HCT116 (cell line): ENCODE measurements at regions not wholly inside any gene's neighbourhood (a gene's known extent, or its start where the extent isn't known, plus 50 kb on each side); places are given as distances from the start of the nearest gene placed in this dataset.
"Not testable (repeated sequence)": the region's sequence is repeated elsewhere in the genome, so short reads cannot be mapped to it uniquely, and the experiment has no call there.

ENCODE experiments used
- ATAC-seq: fragments of 200-7000 bp; cut with Tn5 transposase; 2 replicates; pipeline ENCODE4 v1.9.1; 2020; ENCODE audit warnings: mild to moderate bottlenecking, moderate library complexity
- BruUV-seq: library from RNA; stranded (reverse); fragments of 400-500 nt; replicated peaks from 2 replicates; lab custom pipeline; 2021; lab: Mats Ljungman, UMichigan
- CTCF ChIA-PET: fragments of 300-600 bp; sonication (Branson Sonifier 250); formaldehyde crosslinking; loops from one replicate; lab custom pipeline; 2021; ENCODE audit warnings: antibody characterized with exemption; lab: Charles Lee
- POLR2A ChIA-PET: fragments of 300-600, 350-600 bp; sonication (Branson Sonifier 250); formaldehyde crosslinking; loops from one replicate; lab custom pipeline; 2021; ENCODE audit warnings: antibody characterized with exemption; lab: Charles Lee
- RAD21 ChIA-PET, 2 experiments: fragments of 300-600 bp; sonication (Branson Sonifier 250); formaldehyde crosslinking; loops; one replicate each; lab custom pipeline; 2023; ENCODE audit warnings: low total read pairs in 2 of 2; ENCODE audit not compliant: uncharacterized antibody in 2 of 2, unreplicated experiment in 2 of 2, low non-redundant PET in 1 of 2; lab: Charles Lee
- DNase-seq: peaks from one replicate; pipeline ENCODE4 v3.0.0-alpha.2; 2010; ENCODE audit warnings: low read depth, low spot score
- H2AFZ ChIP-seq: fragments of 200-600 bp; shearing (Covaris generic), sonication (generic); 2 replicates; pipeline ENCODE4 v1.6.1; 2017; ENCODE audit warnings: low read depth, mixed run types, mixed read lengths, antibody characterized with exemption, low read length; ENCODE audit not compliant: poor library complexity, severe bottlenecking
- H3K27ac ChIP-seq: 2 replicates; pipeline ENCODE4 v1.5.1; 2012; ENCODE audit warnings: low read depth, low read length
- H3K27me3 ChIP-seq: fragments of 200-600 bp; sonication (generic); 2 replicates; pipeline ENCODE4 v1.6.1; 2016; ENCODE audit warnings: mixed run types, low read length, mixed read lengths; ENCODE audit not compliant: insufficient read depth
- H3K36me3 ChIP-seq, 2 experiments: fragments of 200-500 bp in 1 of 2; fragments of 200-600 bp in 1 of 2; sonication (Bioruptor generic) in 1 of 2; sonication (generic) in 1 of 2; 2 replicates each; pipeline versions ENCODE4 v1.5.1 to v1.6.1; 2014 to 2016; ENCODE audit warnings: low read length in 2 of 2, inconsistent platforms in 1 of 2, mixed read lengths in 1 of 2, mixed run types in 1 of 2; ENCODE audit not compliant: insufficient read depth in 2 of 2, control insufficient read depth in 1 of 2
- H3K4me1 ChIP-seq, 2 experiments: fragments of 200-600 bp in 1 of 2; sonication (generic) in 1 of 2; 2 replicates each; pipeline versions ENCODE4 v1.5.1 to v1.6.1; 2012 to 2017; ENCODE audit warnings: low read length in 2 of 2, inconsistent platforms in 1 of 2, mild to moderate bottlenecking in 1 of 2, mixed read lengths in 1 of 2, mixed run types in 1 of 2, moderate library complexity in 1 of 2; ENCODE audit not compliant: insufficient read depth in 2 of 2, control insufficient read depth in 1 of 2
- H3K4me2 ChIP-seq: fragments of 200-600 bp; sonication (generic); 2 replicates; pipeline ENCODE4 v1.6.1; 2017; ENCODE audit warnings: mixed run types, low read length, mixed read lengths
- H3K4me3 ChIP-seq, 2 experiments: fragments of 200-600 bp in 1 of 2; sonication (generic) in 1 of 2; replicated peaks in 1 of 2; 2 replicates each; pipeline ENCODE4 v1.5.1; 2011 to 2016; ENCODE audit warnings: low read length in 2 of 2, control low read depth in 1 of 2, low read depth in 1 of 2, mild to moderate bottlenecking in 1 of 2, mixed read lengths in 1 of 2, mixed run types in 1 of 2
- H3K79me2 ChIP-seq: fragments of 200-600 bp; sonication (generic); 2 replicates; pipeline ENCODE4 v1.6.1; 2017; ENCODE audit warnings: mild to moderate bottlenecking, mixed run types, low read length, moderate library complexity, mixed read lengths; ENCODE audit not compliant: insufficient read depth
- H3K9ac ChIP-seq: fragments of 200-600 bp; sonication (generic); 2 replicates; pipeline ENCODE4 v1.6.1; 2016; ENCODE audit warnings: low read length, mixed read lengths
- H3K9me2 ChIP-seq: fragments of 200-600 bp; sonication (generic), shearing (Covaris generic); 2 replicates; pipeline ENCODE4 v1.6.1; 2017; ENCODE audit warnings: mixed run types, mild to moderate bottlenecking, moderate library complexity; ENCODE audit not compliant: insufficient read depth
- H3K9me3 ChIP-seq, 2 experiments: fragments of 200-500 bp in 1 of 2; fragments of 200-600 bp in 1 of 2; sonication (Bioruptor generic) in 1 of 2; sonication (generic) in 1 of 2; 2 replicates each; pipeline ENCODE4 v1.6.1; 2014 to 2017; ENCODE audit warnings: low read length in 2 of 2, mixed read lengths in 2 of 2, inconsistent platforms in 1 of 2, low read depth in 1 of 2, mild to moderate bottlenecking in 1 of 2, mixed run types in 1 of 2, moderate library complexity in 1 of 2; ENCODE audit not compliant: control insufficient read depth in 1 of 2, insufficient read depth in 1 of 2
- H4K20me1 ChIP-seq: fragments of 200-600 bp; sonication (generic), shearing (Covaris generic); 2 replicates; pipeline ENCODE4 v1.6.1; 2017; ENCODE audit warnings: mixed run types, mild to moderate bottlenecking, moderate library complexity; ENCODE audit not compliant: insufficient read depth
- ATF3 ChIP-seq: IDR thresholded peaks from 2 replicates; pipeline ENCODE4 v1.6.1; 2012
- CBX3 ChIP-seq: IDR thresholded peaks from 2 replicates; pipeline ENCODE4 v1.6.1; 2012; ENCODE audit warnings: low read depth
- CEBPB ChIP-seq: IDR thresholded peaks from 2 replicates; pipeline ENCODE4 v1.6.1; 2012; ENCODE audit warnings: low read depth
- ELF1 ChIP-seq: IDR thresholded peaks from 2 replicates; pipeline ENCODE4 v1.6.1; 2012; ENCODE audit warnings: low read depth, borderline replicate concordance
- JUND ChIP-seq: IDR thresholded peaks from 2 replicates; pipeline ENCODE4 v1.6.1; 2012
- POLR2A ChIP-seq: IDR thresholded peaks from 2 replicates; pipeline ENCODE4 v1.7.0; 2011; ENCODE audit warnings: borderline replicate concordance; ENCODE audit not compliant: insufficient read depth, insufficient read length; ENCODE audit errors: extremely low read depth
- SP1 ChIP-seq: IDR thresholded peaks from 2 replicates; pipeline ENCODE4 v1.6.1; 2012; ENCODE audit warnings: low read depth
- YY1 ChIP-seq: IDR thresholded peaks from 2 replicates; pipeline ENCODE4 v1.6.1; 2011; ENCODE audit warnings: low read length, low read depth, moderate library complexity, mild to moderate bottlenecking; ENCODE audit not compliant: insufficient replicate concordance; ENCODE audit errors: extremely low read depth
- ZFX ChIP-seq: fragments of 450-650 bp; IDR thresholded peaks from 2 replicates; pipeline ENCODE4 v1.6.1; 2017
- ZNF274 ChIP-seq: fragments of 200-500 bp; sonication (Bioruptor generic); IDR thresholded peaks from 2 replicates; pipeline ENCODE4 v1.6.1; 2014; ENCODE audit warnings: mild to moderate bottlenecking, low read depth, low read length, inconsistent platforms
- intact Hi-C: fragments of 100-400 bp; cut with micrococcal nuclease; formaldehyde crosslinking; loops from 2 replicates; pipeline ENCODE4 v1.10.0; 2022
- TF ChIP-seq, protein P1 (sequence below): IDR thresholded peaks from 2 replicates; pipeline ENCODE4 v1.6.1; 2012; ENCODE audit warnings: low read depth

GRCh38 chr20:25858495-25859425 lies 162.1 kb upstream of the ZNF337 start:
- no peak for ATAC-seq
- Histone ChIP-seq H3K9ac (no peak overlapping the region), H3K27ac (no peak overlapping the region), H3K9me3 (no peaks in the 10 kb centered on the region), H3K36me3 (no peaks in the 10 kb centered on the region), H3K79me2 (no peaks in the 10 kb centered on the region), H2AFZ (no peak overlapping the region), H3K4me3 (no peak overlapping the region), H3K27me3 (no peaks in the 10 kb centered on the region; the same call in 1 of the 2 replicates), H3K9me2 (no peaks in the 10 kb centered on the region), H3K4me1 (peaks cover 0 to 19% of the 10 kb centered on the region in 2 experiments; a peak in 1 of 4 replicates), H4K20me1 (no peaks in the 10 kb centered on the region), H3K4me2 (no peak overlapping the region)
- DNase-seq = no peak
- TF ChIP-seq, protein P1, sequence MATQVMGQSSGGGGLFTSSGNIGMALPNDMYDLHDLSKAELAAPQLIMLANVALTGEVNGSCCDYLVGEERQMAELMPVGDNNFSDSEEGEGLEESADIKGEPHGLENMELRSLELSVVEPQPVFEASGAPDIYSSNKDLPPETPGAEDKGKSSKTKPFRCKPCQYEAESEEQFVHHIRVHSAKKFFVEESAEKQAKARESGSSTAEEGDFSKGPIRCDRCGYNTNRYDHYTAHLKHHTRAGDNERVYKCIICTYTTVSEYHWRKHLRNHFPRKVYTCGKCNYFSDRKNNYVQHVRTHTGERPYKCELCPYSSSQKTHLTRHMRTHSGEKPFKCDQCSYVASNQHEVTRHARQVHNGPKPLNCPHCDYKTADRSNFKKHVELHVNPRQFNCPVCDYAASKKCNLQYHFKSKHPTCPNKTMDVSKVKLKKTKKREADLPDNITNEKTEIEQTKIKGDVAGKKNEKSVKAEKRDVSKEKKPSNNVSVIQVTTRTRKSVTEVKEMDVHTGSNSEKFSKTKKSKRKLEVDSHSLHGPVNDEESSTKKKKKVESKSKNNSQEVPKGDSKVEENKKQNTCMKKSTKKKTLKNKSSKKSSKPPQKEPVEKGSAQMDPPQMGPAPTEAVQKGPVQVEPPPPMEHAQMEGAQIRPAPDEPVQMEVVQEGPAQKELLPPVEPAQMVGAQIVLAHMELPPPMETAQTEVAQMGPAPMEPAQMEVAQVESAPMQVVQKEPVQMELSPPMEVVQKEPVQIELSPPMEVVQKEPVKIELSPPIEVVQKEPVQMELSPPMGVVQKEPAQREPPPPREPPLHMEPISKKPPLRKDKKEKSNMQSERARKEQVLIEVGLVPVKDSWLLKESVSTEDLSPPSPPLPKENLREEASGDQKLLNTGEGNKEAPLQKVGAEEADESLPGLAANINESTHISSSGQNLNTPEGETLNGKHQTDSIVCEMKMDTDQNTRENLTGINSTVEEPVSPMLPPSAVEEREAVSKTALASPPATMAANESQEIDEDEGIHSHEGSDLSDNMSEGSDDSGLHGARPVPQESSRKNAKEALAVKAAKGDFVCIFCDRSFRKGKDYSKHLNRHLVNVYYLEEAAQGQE = no peak
- TF ChIP-seq POLR2A (no peak), YY1 (no peak), JUND (no peak), ATF3 (no peak), ZFX (no peak), ELF1 (no peak), SP1 (no peak), CBX3 (no peak), ZNF274 (no peak), CEBPB (no peak)
- BruUV-seq = no TSS peak
- ChIA-PET CTCF (no interaction called here), POLR2A (no interaction called here), RAD21 (no interaction called here)
- intact Hi-C loops = no loop called here

DNA sequence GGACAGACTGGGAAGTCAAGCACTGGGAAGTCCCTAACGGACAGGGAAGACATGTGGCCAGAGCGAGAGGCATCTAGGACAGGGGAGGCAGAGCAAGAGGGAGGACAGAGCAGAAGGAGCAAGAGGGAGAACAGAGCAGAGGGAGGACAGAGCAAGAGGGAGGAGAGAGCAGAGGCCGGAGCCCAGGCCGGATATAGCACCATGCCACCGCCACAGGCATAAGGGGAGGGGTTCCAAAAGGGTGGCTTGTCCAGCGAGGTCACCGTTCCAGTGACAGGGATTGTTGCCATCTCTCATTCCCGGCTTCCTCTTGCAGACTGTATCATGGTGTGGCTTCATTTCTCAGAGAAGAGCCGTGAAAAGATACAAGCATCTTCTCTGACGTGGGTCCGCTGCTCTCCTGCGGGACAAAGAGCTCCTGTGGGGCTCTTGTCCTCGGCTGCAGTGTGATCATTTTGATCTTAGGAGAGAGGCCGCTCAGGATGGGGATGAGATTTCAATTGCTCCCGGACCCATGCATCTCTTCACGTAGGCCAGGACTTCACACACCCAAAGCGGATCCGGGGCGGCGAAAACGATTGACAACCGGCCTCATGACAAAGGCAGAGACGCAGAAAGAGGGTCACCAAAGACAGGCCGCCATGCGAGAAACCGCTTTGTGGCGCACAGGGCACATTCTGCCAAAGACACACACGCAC lies 160.6 kb upstream of the ZNF337 start:
- H3K4me2 ChIP-seq, intact Hi-C loops, POLR2A ChIA-PET: not testable (repeated sequence)

More for the DNA sequence above, 160.6 kb upstream of the ZNF337 start:
- H3K9me3 ChIP-seq, H3K27ac ChIP-seq, RAD21 ChIA-PET, H3K36me3 ChIP-seq, H2AFZ ChIP-seq, H3K27me3 ChIP-seq, DNase-seq, H4K20me1 ChIP-seq, BruUV-seq, H3K9me2 ChIP-seq, CTCF ChIA-PET, H3K79me2 ChIP-seq, H3K9ac ChIP-seq, H3K4me3 ChIP-seq, ATAC-seq: not testable (repeated sequence)
- peaks cover 0 to 11% of the 10 kb centered on the region in 2 experiments; a peak in 1 of 4 replicates for H3K4me1 ChIP-seq
